ENCODE measurements at regions not wholly inside any gene's neighbourhood (a gene's known extent, or its start where the extent isn't known, plus 50 kb on each side); places are given as distances from the start of the nearest gene placed in this dataset.

DNA sequence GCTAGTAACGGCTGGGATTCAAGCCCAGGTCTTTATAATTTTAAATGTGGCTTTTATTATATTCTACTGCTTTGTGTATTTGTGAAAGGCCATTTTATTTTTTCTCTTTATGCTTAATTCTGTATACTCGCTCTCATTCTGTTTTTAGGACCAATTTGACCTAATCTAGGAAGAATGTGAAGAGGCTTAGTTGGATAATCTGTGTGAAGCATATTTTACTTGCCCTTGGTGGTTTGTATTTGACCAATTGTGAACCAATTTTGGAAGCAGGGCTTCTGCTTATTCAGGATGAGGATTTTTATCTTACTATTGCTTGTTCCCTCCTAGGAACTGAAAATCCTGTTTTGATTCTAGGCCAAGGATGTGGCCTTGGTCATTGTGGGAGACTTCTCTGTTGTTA, 113.1 kb downstream of the TTC6 start:
- Histone ChIP-seq H3K9ac (replicated peaks; ENCODE audit: extremely low read depth, insufficient read depth, low read length) (no peak overlapping the region), H3K4me2 (ENCODE audit: insufficient read depth, low read length) (no peak overlapping the region), H3K9me3 (replicated peaks; ENCODE audit: control insufficient read depth, insufficient read depth, low read length) (no peaks in the 10 kb centered on the region), H4K20me1 (replicated peaks; ENCODE audit: control insufficient read depth, extremely low read depth, insufficient read depth, low read length) (no peaks in the 10 kb centered on the region), H3K27ac (ENCODE audit: insufficient read depth, low read depth, low read length) (no peak overlapping the region), H3K27me3 (ENCODE audit: control insufficient read depth in 2 of 2, insufficient read depth in 2 of 2, low read length in 2 of 2) (peaks cover 4 to 11% of the 10 kb centered on the region in 2 experiments), H3K36me3 (ENCODE audit: control insufficient read depth in 2 of 2, extremely low read depth in 1 of 2, insufficient read depth in 2 of 2, low read length in 2 of 2) (no peaks in the 10 kb centered on the region), H3K9me1 (replicated peaks; ENCODE audit: control insufficient read depth, extremely low read depth, insufficient read depth, low read length) (no peaks in the 10 kb centered on the region), H3K4me3 (replicated peaks in 1 of 3; ENCODE audit: insufficient read depth in 1 of 3, low read depth in 1 of 3, low read length in 3 of 3) (no peak overlapping the region), H3K79me2 (ENCODE audit: control insufficient read depth, insufficient read depth, low read length) (no peaks in the 10 kb centered on the region), H2AFZ (ENCODE audit: low read depth, low read length) (no peak overlapping the region), H3K4me1 (ENCODE audit: control insufficient read depth, extremely low read depth, insufficient read depth, low read length) (no peaks in the 10 kb centered on the region)
- ChIA-PET CTCF (interaction anchor here (2.1 to 2.2 kb wide), 2 partner anchors 166 kb away, joined by 8 to 43 read pairs; no protein-coding TSS in a partner anchor), POLR2A (no interaction called here)
- no TSS peak for BruUV-seq (replicated peaks)
- DNase-seq (ENCODE audit: low read depth, low spot score) (no peak), FAIRE-seq (no peak)
- intact Hi-C loops (cut with micrococcal nuclease), result loop anchor here (10.0 kb wide), 1 partner anchor 464 kb away; no protein-coding TSS in a partner anchor
- TF ChIP-seq POLR2AphosphoS5 (IDR thresholded peaks at IDR 0.05; ENCODE audit: insufficient read depth, low read depth, low read length) (no peak), GATA2 (IDR thresholded peaks at IDR 0.05; ENCODE audit: insufficient read depth, insufficient read length, low read depth, low read length) (no peak), JUN (IDR thresholded peaks at IDR 0.05; ENCODE audit: borderline replicate concordance, insufficient read depth, insufficient read length, low read depth) (no peak), EZH2 (IDR thresholded peaks at IDR 0.05; ENCODE audit: borderline replicate concordance, low read depth, low read length, severe bottlenecking) (no peak), FOS (IDR thresholded peaks at IDR 0.05; ENCODE audit: borderline replicate concordance, insufficient read depth, low read length) (no peak), MYC (IDR thresholded peaks at IDR 0.05; ENCODE audit: low read depth, low read length) (no peak), POLR2A (IDR thresholded peaks at IDR 0.05; ENCODE audit: low read depth, low read length) (no peak)
- TF ChIP-seq, protein P1, sequence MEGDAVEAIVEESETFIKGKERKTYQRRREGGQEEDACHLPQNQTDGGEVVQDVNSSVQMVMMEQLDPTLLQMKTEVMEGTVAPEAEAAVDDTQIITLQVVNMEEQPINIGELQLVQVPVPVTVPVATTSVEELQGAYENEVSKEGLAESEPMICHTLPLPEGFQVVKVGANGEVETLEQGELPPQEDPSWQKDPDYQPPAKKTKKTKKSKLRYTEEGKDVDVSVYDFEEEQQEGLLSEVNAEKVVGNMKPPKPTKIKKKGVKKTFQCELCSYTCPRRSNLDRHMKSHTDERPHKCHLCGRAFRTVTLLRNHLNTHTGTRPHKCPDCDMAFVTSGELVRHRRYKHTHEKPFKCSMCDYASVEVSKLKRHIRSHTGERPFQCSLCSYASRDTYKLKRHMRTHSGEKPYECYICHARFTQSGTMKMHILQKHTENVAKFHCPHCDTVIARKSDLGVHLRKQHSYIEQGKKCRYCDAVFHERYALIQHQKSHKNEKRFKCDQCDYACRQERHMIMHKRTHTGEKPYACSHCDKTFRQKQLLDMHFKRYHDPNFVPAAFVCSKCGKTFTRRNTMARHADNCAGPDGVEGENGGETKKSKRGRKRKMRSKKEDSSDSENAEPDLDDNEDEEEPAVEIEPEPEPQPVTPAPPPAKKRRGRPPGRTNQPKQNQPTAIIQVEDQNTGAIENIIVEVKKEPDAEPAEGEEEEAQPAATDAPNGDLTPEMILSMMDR (IDR thresholded peaks at IDR 0.05; ENCODE audit: extremely low read depth in 1 of 2, insufficient read depth in 1 of 2, low read depth in 1 of 2, low read length in 2 of 2), result no peak
- TF ChIP-seq, protein P2, sequence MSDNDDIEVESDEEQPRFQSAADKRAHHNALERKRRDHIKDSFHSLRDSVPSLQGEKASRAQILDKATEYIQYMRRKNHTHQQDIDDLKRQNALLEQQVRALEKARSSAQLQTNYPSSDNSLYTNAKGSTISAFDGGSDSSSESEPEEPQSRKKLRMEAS (IDR thresholded peaks at IDR 0.05; ENCODE audit: insufficient read depth, insufficient read length), result no peak
- dilution Hi-C loops (cut with MboI; ENCODE audit: extremely low pct_ligation_motif_present, low sequenced_read_pairs), result no loop called here
